PC-3 (cell line): ENCODE measurements at regions not wholly inside any gene's neighbourhood (a gene's known extent, or its start where the extent isn't known, plus 50 kb on each side); places are given as distances from the start of the nearest gene placed in this dataset.
A peak's percentile ranks its signal among the peaks of the same experiment; 100 is the strongest.

Experiments
- ATAC-seq: fragments of 200-7000 bp; cut with Tn5 transposase; 2 replicates; pipeline ENCODE4 v1.9.1; 2020; ENCODE audit warnings: mild to moderate bottlenecking, moderate library complexity
- BruUV-seq: library from RNA; stranded (reverse); fragments of 400-500 nt; replicated peaks from 2 replicates; lab custom pipeline; 2021; lab: Mats Ljungman, UMichigan
- CTCF ChIA-PET: fragments of 300-600 bp; sonication (Branson Sonifier 250); formaldehyde crosslinking; loops from one replicate; lab custom pipeline; 2022; ENCODE audit warnings: antibody characterized with exemption; lab: Charles Lee
- POLR2A ChIA-PET: fragments of 300-600 bp; sonication (Branson Sonifier 250); formaldehyde crosslinking; loops from one replicate; lab custom pipeline; 2022; ENCODE audit warnings: antibody characterized with exemption; ENCODE audit not compliant: unreplicated experiment; lab: Charles Lee
- DNase-seq: peaks from one replicate; pipeline ENCODE4 v3.0.0-alpha.2; 2015
- H2AFZ ChIP-seq: fragments of 300-600 bp; sonication (generic); 2 replicates; pipeline ENCODE4 v1.6.0; 2016; ENCODE audit warnings: antibody characterized with exemption, low read length
- H3F3A ChIP-seq: fragments of 300-600 bp; sonication (generic); one replicate; pipeline ENCODE4 v1.6.0; 2017; ENCODE audit warnings: antibody characterized with exemption, low read length, control low read depth, mild to moderate bottlenecking; ENCODE audit not compliant: unreplicated experiment
- H3K27ac ChIP-seq: fragments of 300-600 bp; sonication (generic); 2 replicates; pipeline ENCODE4 v1.5.1; 2016; ENCODE audit warnings: mild to moderate bottlenecking, low read length
- H3K27me3 ChIP-seq: fragments of 300-600 bp; sonication (generic); 2 replicates; pipeline ENCODE4 v1.6.1; 2016; ENCODE audit warnings: low read length, mixed read lengths
- H3K36me3 ChIP-seq: fragments of 300-600 bp; sonication (generic); 2 replicates; pipeline ENCODE4 v1.6.1; 2016; ENCODE audit warnings: low read depth, mixed run types, low read length, mixed read lengths
- H3K4me1 ChIP-seq: fragments of 300-600 bp; sonication (generic); 2 replicates; pipeline ENCODE4 v1.5.1; 2016; ENCODE audit warnings: low read length; ENCODE audit not compliant: insufficient read depth
- H3K4me2 ChIP-seq: fragments of 300-600 bp; sonication (generic); 2 replicates; pipeline ENCODE4 v1.6.0; 2016; ENCODE audit warnings: low read length
- H3K4me3 ChIP-seq: fragments of 300-600 bp; sonication (generic); 2 replicates; pipeline ENCODE4 v1.5.1; 2016; ENCODE audit warnings: mild to moderate bottlenecking, low read length, mixed read lengths
- H3K79me2 ChIP-seq: fragments of 300-600 bp; sonication (generic); 2 replicates; pipeline ENCODE4 v1.6.1; 2017; ENCODE audit warnings: low read length, mixed read lengths
- H3K9ac ChIP-seq: fragments of 300-600 bp; sonication (generic); 2 replicates; pipeline ENCODE4 v1.6.0; 2016; ENCODE audit warnings: mild to moderate bottlenecking, low read length
- H3K9me2 ChIP-seq: fragments of 300-600 bp; sonication (generic); replicated peaks from 2 replicates; pipeline ENCODE4 v1.6.1; 2016; ENCODE audit warnings: mixed run types, low read length, mixed read lengths
- H3K9me3 ChIP-seq: fragments of 300-600 bp; sonication (generic); 2 replicates; pipeline ENCODE4 v1.6.1; 2016; ENCODE audit warnings: low read length, mixed read lengths
- H4K20me1 ChIP-seq: fragments of 300-600 bp; sonication (generic); 2 replicates; pipeline ENCODE4 v1.6.1; 2016; ENCODE audit warnings: low read length, mixed read lengths
- EZH2 ChIP-seq: fragments of 300-600 bp; sonication (generic); IDR thresholded peaks from one replicate; pipeline ENCODE4 v1.6.1; 2017; ENCODE audit warnings: antibody characterized with exemption, mild to moderate bottlenecking, low read length; ENCODE audit not compliant: unreplicated experiment
- EZH2phosphoT487 ChIP-seq: fragments of 300-600 bp; sonication (generic); IDR thresholded peaks from 2 replicates; pipeline ENCODE4 v1.6.1; 2018; ENCODE audit warnings: mild to moderate bottlenecking, antibody characterized with exemption, low read length, borderline replicate concordance
- intact Hi-C: fragments of 100-400 bp; cut with micrococcal nuclease; formaldehyde crosslinking; loops from 2 replicates; pipeline ENCODE4 v1.9.0; 2023
- TF ChIP-seq, protein P1 (sequence below): fragments of 300-600 bp; sonication (generic); conservative IDR thresholded peaks from 2 replicates; pipeline ENCODE4 v1.5.1; 2017; ENCODE audit warnings: antibody characterized with exemption, low read depth, mild to moderate bottlenecking, low read length

DNA sequence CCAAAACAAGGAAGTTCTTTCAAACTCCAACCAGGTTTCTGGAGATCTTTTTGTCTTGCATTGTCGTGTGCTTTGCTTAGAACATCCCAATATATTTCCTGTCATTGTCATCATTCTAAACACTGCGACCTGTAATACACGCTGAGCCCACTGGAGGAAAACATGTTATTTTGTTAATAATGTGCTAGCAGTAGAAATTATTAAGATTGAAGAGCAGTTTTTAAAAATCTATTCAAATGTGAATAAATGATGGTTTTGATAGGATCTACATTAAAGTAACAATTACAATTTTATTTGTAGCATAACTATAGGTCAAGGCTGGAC, 268.5 kb downstream of the PTPRC start:
- peaks cover 13% of the 10 kb centered on the region; the same call in 1 of the 2 replicates for H3K4me1 ChIP-seq
- no peaks in the 10 kb centered on the region for H3K9me2 ChIP-seq
- no peak overlapping the region for H3K4me3 ChIP-seq
- H3K9me3 ChIP-seq: no peaks in the 10 kb centered on the region
- peaks cover 23% of the 10 kb centered on the region; the same call in 1 of the 2 replicates for H3K79me2 ChIP-seq
- H3K27ac ChIP-seq: no peak overlapping the region
- H3K9ac ChIP-seq: no peak overlapping the region
- H3K27me3 ChIP-seq: no peaks in the 10 kb centered on the region
- intact Hi-C loops: no loop called here
- H4K20me1 ChIP-seq: no peaks in the 10 kb centered on the region
- H3F3A ChIP-seq: no peaks in the 10 kb centered on the region
- no peak overlapping the region for H3K4me2 ChIP-seq
- H3K36me3 ChIP-seq: peaks cover 7% of the 10 kb centered on the region; the same call in 1 of the 2 replicates
- ChIA-PET CTCF (no interaction called here), POLR2A (no interaction called here)
- no TSS peak for BruUV-seq
- TF ChIP-seq EZH2: no peak
- no peak for TF ChIP-seq EZH2phosphoT487
- TF ChIP-seq, protein P1, sequence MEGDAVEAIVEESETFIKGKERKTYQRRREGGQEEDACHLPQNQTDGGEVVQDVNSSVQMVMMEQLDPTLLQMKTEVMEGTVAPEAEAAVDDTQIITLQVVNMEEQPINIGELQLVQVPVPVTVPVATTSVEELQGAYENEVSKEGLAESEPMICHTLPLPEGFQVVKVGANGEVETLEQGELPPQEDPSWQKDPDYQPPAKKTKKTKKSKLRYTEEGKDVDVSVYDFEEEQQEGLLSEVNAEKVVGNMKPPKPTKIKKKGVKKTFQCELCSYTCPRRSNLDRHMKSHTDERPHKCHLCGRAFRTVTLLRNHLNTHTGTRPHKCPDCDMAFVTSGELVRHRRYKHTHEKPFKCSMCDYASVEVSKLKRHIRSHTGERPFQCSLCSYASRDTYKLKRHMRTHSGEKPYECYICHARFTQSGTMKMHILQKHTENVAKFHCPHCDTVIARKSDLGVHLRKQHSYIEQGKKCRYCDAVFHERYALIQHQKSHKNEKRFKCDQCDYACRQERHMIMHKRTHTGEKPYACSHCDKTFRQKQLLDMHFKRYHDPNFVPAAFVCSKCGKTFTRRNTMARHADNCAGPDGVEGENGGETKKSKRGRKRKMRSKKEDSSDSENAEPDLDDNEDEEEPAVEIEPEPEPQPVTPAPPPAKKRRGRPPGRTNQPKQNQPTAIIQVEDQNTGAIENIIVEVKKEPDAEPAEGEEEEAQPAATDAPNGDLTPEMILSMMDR: no peak
- ATAC-seq: no peak
- DNase-seq: no peak
- no peak overlapping the region for H2AFZ ChIP-seq

DNA sequence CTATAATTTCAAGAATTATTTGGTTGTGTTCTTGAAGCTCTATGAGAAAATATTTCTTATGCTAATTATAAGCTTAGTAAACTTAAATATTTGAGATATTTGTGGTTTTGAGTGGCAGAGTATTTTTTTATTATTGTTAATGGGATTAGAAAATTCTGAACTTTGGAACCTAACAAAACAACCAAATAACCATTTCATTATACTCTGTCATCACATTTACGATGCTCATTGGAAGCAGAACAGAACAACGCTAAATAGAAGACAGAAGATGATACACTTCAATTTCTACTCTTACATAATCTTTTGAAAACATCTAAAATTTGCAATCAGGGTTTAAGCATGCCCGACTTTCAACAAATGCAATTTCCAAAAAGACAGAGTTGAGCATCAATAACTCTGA, 270.2 kb downstream of the PTPRC start:
- H3K36me3 ChIP-seq: peaks cover 7% of the 10 kb centered on the region; the same call in 1 of the 2 replicates
- H3K9me2 ChIP-seq: no peaks in the 10 kb centered on the region
- POLR2A ChIA-PET: no interaction called here
- H3K4me3 ChIP-seq: no peak overlapping the region
- TF ChIP-seq EZH2phosphoT487: no peak
- no peak for TF ChIP-seq EZH2
- TF ChIP-seq, protein P1: no peak
- H3K9ac ChIP-seq: no peak overlapping the region
- no peak overlapping the region for H3K27ac ChIP-seq
- BruUV-seq: no TSS peak
- CTCF ChIA-PET: no interaction called here
- no peak overlapping the region for H3K4me2 ChIP-seq
- peaks cover 29% of the 10 kb centered on the region; the same call in 1 of the 2 replicates for H3K79me2 ChIP-seq
- DNase-seq (no peak), ATAC-seq (no peak)
- H4K20me1 ChIP-seq: no peaks in the 10 kb centered on the region
- H3K27me3 ChIP-seq: no peaks in the 10 kb centered on the region
- H3K9me3 ChIP-seq: no peaks in the 10 kb centered on the region
- intact Hi-C loops: no loop called here
- no peak overlapping the region for H2AFZ ChIP-seq
- H3F3A ChIP-seq: no peaks in the 10 kb centered on the region
- peaks cover 12% of the 10 kb centered on the region; the same call in 1 of the 2 replicates for H3K4me1 ChIP-seq

DNA sequence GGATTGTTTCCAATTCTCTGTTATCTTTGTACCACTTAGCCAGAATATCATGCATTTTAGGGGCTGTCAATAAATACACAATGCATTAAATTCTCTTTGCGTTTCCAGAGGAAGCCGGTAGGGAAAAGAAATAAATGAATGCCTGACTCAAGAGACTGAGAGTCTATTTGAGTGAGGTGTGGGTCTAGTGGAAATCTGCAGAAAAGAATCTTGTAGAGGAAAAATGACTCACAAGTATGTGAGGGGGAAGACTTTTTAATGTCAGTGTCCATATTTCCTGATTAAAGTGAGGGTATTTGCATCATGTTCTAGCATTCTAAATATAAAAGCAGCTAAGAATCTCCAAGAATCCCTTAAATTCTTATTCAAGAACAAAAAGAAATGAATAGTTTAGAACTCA, 271.1 kb downstream of the PTPRC start:
- peak; percentile 15; the same call in 1 of the 2 replicates for ATAC-seq

More for the DNA sequence above, 271.1 kb downstream of the PTPRC start:
- Histone ChIP-seq H3K9me3 (no peaks in the 10 kb centered on the region), H3K36me3 (0 out of 2 replicates have a peak, but pooled peaks cover 5% of the 10 kb centered on the region), H3K27ac (no peak overlapping the region), H2AFZ (no peak overlapping the region), H3F3A (no peaks in the 10 kb centered on the region), H3K79me2 (peaks cover 35% of the 10 kb centered on the region), H3K4me2 (no peak overlapping the region), H4K20me1 (no peaks in the 10 kb centered on the region), H3K9me2 (no peaks in the 10 kb centered on the region), H3K27me3 (no peaks in the 10 kb centered on the region), H3K9ac (no peak overlapping the region), H3K4me1 (peaks cover 2% of the 10 kb centered on the region; the same call in 1 of the 2 replicates), H3K4me3 (no peak overlapping the region)
- CTCF ChIA-PET: no interaction called here
- no peak for TF ChIP-seq EZH2
- TF ChIP-seq, protein P1: no peak
- TF ChIP-seq EZH2phosphoT487: no peak
- DNase-seq: no peak
- intact Hi-C loops: no loop called here
- POLR2A ChIA-PET: no interaction called here
- BruUV-seq: no TSS peak
